Neural progenitor cell (in vitro differentiated cells): ENCODE measurements at regions not wholly inside any gene's neighbourhood (a gene's known extent, or its start where the extent isn't known, plus 50 kb on each side); places are given as distances from the start of the nearest gene placed in this dataset. TPM values are rescaled to one million over a fixed set of nuclear protein-coding genes. Genes with fewer than 3 reads are reported as not detected.

Source experiments
- DNase-seq: peaks from one replicate; pipeline ENCODE4 v3.0.0-alpha.2; 2016; ENCODE audit warnings: low spot score
- H2AFZ ChIP-seq: fragments of 200-600 bp; sonication (generic); replicated peaks from 2 replicates; pipeline ENCODE4 v1.6.1; 2016; ENCODE audit warnings: antibody characterized with exemption
- H3F3A ChIP-seq: fragments of 200-600 bp; sonication (generic); 2 replicates; pipeline ENCODE4 v1.6.1; 2016; ENCODE audit warnings: antibody characterized with exemption, low read depth
- H3K27ac ChIP-seq: fragments of 200-600 bp; sonication (generic); 2 replicates; pipeline ENCODE4 v1.5.1; 2016; ENCODE audit warnings: mild to moderate bottlenecking
- H3K27me3 ChIP-seq: fragments of 200-600 bp; sonication (generic); 2 replicates; pipeline ENCODE4 v1.6.1; 2016; ENCODE audit warnings: mild to moderate bottlenecking, moderate library complexity
- H3K36me3 ChIP-seq: fragments of 200-600 bp; sonication (generic); 2 replicates; pipeline ENCODE4 v1.5.1; 2016
- H3K4me1 ChIP-seq: fragments of 200-600 bp; sonication (generic); 2 replicates; pipeline ENCODE4 v1.6.1; 2016; ENCODE audit warnings: mixed run types
- H3K4me2 ChIP-seq: fragments of 200-600 bp; sonication (generic); 2 replicates; pipeline ENCODE4 v1.6.1; 2016
- H3K4me3 ChIP-seq: fragments of 200-600 bp; sonication (generic); 2 replicates; pipeline ENCODE4 v1.5.1; 2016
- H3K79me2 ChIP-seq: fragments of 200-600 bp; sonication (generic); 2 replicates; pipeline ENCODE4 v1.6.1; 2016; ENCODE audit warnings: low read depth
- H3K9ac ChIP-seq: fragments of 200-600 bp; sonication (generic); 2 replicates; pipeline ENCODE4 v1.6.1; 2016
- H3K9me3 ChIP-seq: fragments of 200-600 bp; sonication (generic); 2 replicates; pipeline ENCODE4 v1.5.1; 2016; ENCODE audit warnings: low read depth
- H4K20me1 ChIP-seq: fragments of 200-600 bp; sonication (generic); 2 replicates; pipeline ENCODE4 v1.6.1; 2016; ENCODE audit warnings: low read depth
- H3K27ac Mint-ChIP-seq: 3 replicates; pipeline ENCODE4 v1.8.0; 2021; ENCODE audit warnings: mixed read lengths
- H3K27me3 Mint-ChIP-seq: 2 replicates; pipeline ENCODE4 v1.8.0; 2022; ENCODE audit warnings: low read depth, mild to moderate bottlenecking, inconsistent platforms, moderate library complexity, mixed read lengths; ENCODE audit not compliant: insufficient read depth
- H3K36me3 Mint-ChIP-seq: 3 replicates; pipeline ENCODE4 v1.8.0; 2021; ENCODE audit warnings: mixed read lengths
- H3K4me1 Mint-ChIP-seq: 3 replicates; pipeline ENCODE4 v1.8.0; 2021; ENCODE audit warnings: mixed read lengths
- H3K4me3 Mint-ChIP-seq: 3 replicates; pipeline ENCODE4 v1.8.0; 2021; ENCODE audit warnings: mild to moderate bottlenecking, moderate library complexity, mixed read lengths
- H3K9me3 Mint-ChIP-seq: 3 replicates; pipeline ENCODE4 v1.8.0; 2020; ENCODE audit warnings: mixed read lengths
- CTCF ChIP-seq: fragments of 200-600 bp; sonication (generic); IDR thresholded peaks from 2 replicates; pipeline ENCODE4 v1.5.1; 2017; ENCODE audit warnings: antibody characterized with exemption, mild to moderate bottlenecking
- EZH2 ChIP-seq: fragments of 200-600 bp; sonication (generic); IDR thresholded peaks from 2 replicates; pipeline ENCODE4 v1.6.1; 2017; ENCODE audit warnings: antibody characterized with exemption, mild to moderate bottlenecking, moderate library complexity
- EZH2phosphoT487 ChIP-seq: fragments of 200-600 bp; sonication (generic); IDR thresholded peaks from 2 replicates; pipeline ENCODE4 v1.6.1; 2017; ENCODE audit warnings: antibody characterized with exemption
- small RNA-seq: library from RNA; depleted of rRNA; stranded (forward); fragments of <200 nt; gene quantifications from one replicate; pipeline ENCODE3, GENCODE V24; 2015

- Histone ChIP-seq H3K9me3 (no peaks in the 10 kb centered on the region), H2AFZ (no peak overlapping the region), H3K4me2 (no peak overlapping the region), H3K27ac (no peak overlapping the region), H3K4me1 (no peaks in the 10 kb centered on the region), H3K9ac (no peak overlapping the region), H3K27me3 (no peaks in the 10 kb centered on the region), H3K36me3 (no peaks in the 10 kb centered on the region), H3K79me2 (no peaks in the 10 kb centered on the region), H4K20me1 (no peaks in the 10 kb centered on the region), H3F3A (no peaks in the 10 kb centered on the region), H3K4me3 (no peak overlapping the region)
- Mint-ChIP-seq H3K27ac (no peak overlapping the region), H3K27me3 (no peaks in the 10 kb centered on the region), H3K4me1 (peaks cover 2% of the 10 kb centered on the region), H3K9me3 (peaks cover 10% of the 10 kb centered on the region), H3K4me3 (no peak overlapping the region), H3K36me3 (no peaks in the 10 kb centered on the region)
- TF ChIP-seq EZH2 (no peak), CTCF (no peak), EZH2phosphoT487 (no peak)
- no peak for DNase-seq
Measured at GRCh38 chr2:121165038-121165542, 119.9 kb downstream of the TFCP2L1 start.

Small RNA genes in the stretch of these regions (small RNA-seq; reads per million reads assigned to genes)
- gene RF00019 = not detected
